Lung (tissue), 11 donors: ENCODE measurements at regions not wholly inside any gene's neighbourhood (a gene's known extent, or its start where the extent isn't known, plus 50 kb on each side); places are given as distances from the start of the nearest gene placed in this dataset.

Experiments
- ATAC-seq: fragments of 200-7000 bp; cut with Tn5 transposase; one replicate; pipeline ENCODE4 v1.9.1; 2020; ENCODE audit warnings: moderate number of reproducible peaks; ENCODE audit not compliant: insufficient read depth, low FRiP score
- DNase-seq, 3 donors: peaks; one replicate each; pipeline ENCODE4 v3.0.0-alpha.2; 2013 to 2017
- H3K27ac ChIP-seq, 2 donors: one replicate each; pipeline ENCODE4 v1.5.1; 2013; ENCODE audit warnings: mild to moderate bottlenecking in 2 of 2, moderate library complexity in 2 of 2, control low read depth in 1 of 2, inconsistent platforms in 1 of 2, low read depth in 1 of 2, low read length in 1 of 2
- H3K27me3 ChIP-seq, 3 donors: one replicate each; pipeline ENCODE4 v1.5.1; 2013; ENCODE audit warnings: low read length in 2 of 3; ENCODE audit not compliant: control insufficient read depth in 3 of 3, insufficient read depth in 3 of 3
- H3K36me3 ChIP-seq, 4 donors: one replicate each; pipeline ENCODE4 v1.5.1; 2013; ENCODE audit warnings: low read length in 4 of 4, mild to moderate bottlenecking in 1 of 4, moderate library complexity in 1 of 4; ENCODE audit not compliant: control insufficient read depth in 4 of 4, insufficient read depth in 4 of 4
- H3K4me1 ChIP-seq, 5 donors: one replicate each; pipeline ENCODE4 v1.5.1; 2013; ENCODE audit warnings: low read length in 5 of 5, mild to moderate bottlenecking in 2 of 5, moderate library complexity in 1 of 5; ENCODE audit not compliant: control insufficient read depth in 5 of 5, insufficient read depth in 5 of 5
- H3K4me3 ChIP-seq: one replicate; pipeline ENCODE4 v1.5.1; 2013; ENCODE audit warnings: mild to moderate bottlenecking, control low read depth, moderate library complexity
- H3K9ac ChIP-seq, 2 donors: one replicate each; pipeline ENCODE4 v1.5.1; 2013; ENCODE audit warnings: low read length in 2 of 2, control low read depth in 1 of 2; ENCODE audit not compliant: insufficient read depth in 1 of 2
- H3K9me3 ChIP-seq, 4 donors: one replicate each; pipeline ENCODE4 v1.5.1; 2013; ENCODE audit warnings: low read length in 3 of 4, mild to moderate bottlenecking in 1 of 4, moderate library complexity in 1 of 4; ENCODE audit not compliant: control insufficient read depth in 4 of 4, insufficient read depth in 3 of 4
- CTCF ChIP-seq: IDR thresholded peaks from 2 replicates; pipeline ENCODE4 v1.5.1; 2012; ENCODE audit warnings: mild to moderate bottlenecking; ENCODE audit errors: control extremely low read depth, extremely low read depth
- WGBS, 2 donors: extraction: QIAGEN DNeasy Blood & Tissue Kit; methylation state at CpG; one replicate each; pipeline ENCODE4 v1.1.7; 2013; 5-methylcytosine and 5-hydroxymethylcytosine counted together
- donor health status: control.
- donor health status: control.
- donor health status: Bipolar disorder and iron deficiency.
- donor health status: healthy.
- donor health status: DM: yes; HTN: yes; CAD: no.

- Histone ChIP-seq H3K36me3 (no peaks in the 10 kb centered on the region), H3K27me3 (no peaks in the 10 kb centered on the region), H3K4me3 (no peak overlapping the region), H3K27ac (no peak overlapping the region), H3K4me1 (no peaks in the 10 kb centered on the region), H3K9me3 (no peaks in the 10 kb centered on the region), H3K9ac (no peak overlapping the region)
- WGBS, 2 donors: 78 to 81% methylated on average over 1 of the region's 1 CpG
- ATAC-seq (no peak), DNase-seq (no peak)
- TF ChIP-seq CTCF: no peak
Observed at GRCh38 chr13:103328899-103329298, 262.7 kb upstream of the SLC10A2 start.

- H3K9ac ChIP-seq: no peak overlapping the region
- WGBS, 2 donors: 71 to 89% methylated on average over 2 of the region's 2 CpGs
- H3K27ac ChIP-seq: no peak overlapping the region
- TF ChIP-seq CTCF: no peak
- H3K27me3 ChIP-seq: no peaks in the 10 kb centered on the region
- DNase-seq (no peak), ATAC-seq (no peak)
- no peak overlapping the region for H3K4me3 ChIP-seq
- H3K4me1 ChIP-seq: no peaks in the 10 kb centered on the region
- H3K9me3 ChIP-seq: no peaks in the 10 kb centered on the region
- no peaks in the 10 kb centered on the region for H3K36me3 ChIP-seq
Observed at GRCh38 chr13:103326326-103326725, 260.1 kb upstream of the SLC10A2 start.

- no peaks in the 10 kb centered on the region for H3K9me3 ChIP-seq
- no peak for ATAC-seq
- no peaks in the 10 kb centered on the region for H3K4me1 ChIP-seq
- no peak overlapping the region for H3K4me3 ChIP-seq
- no peaks in the 10 kb centered on the region for H3K36me3 ChIP-seq
- no peak for TF ChIP-seq CTCF
- no peak overlapping the region for H3K9ac ChIP-seq
- no peaks in the 10 kb centered on the region for H3K27me3 ChIP-seq
- H3K27ac ChIP-seq: no peak overlapping the region
- no peak for DNase-seq
- WGBS, 2 donors: 46 to 89% methylated on average over 2 of the region's 2 CpGs
Observed at GRCh38 chr13:103325672-103326071, 259.5 kb upstream of the SLC10A2 start.

- ATAC-seq (no peak), DNase-seq (no peak)
- TF ChIP-seq CTCF: no peak
- Histone ChIP-seq H3K27me3 (no peaks in the 10 kb centered on the region), H3K36me3 (no peaks in the 10 kb centered on the region), H3K9me3 (no peaks in the 10 kb centered on the region), H3K4me1 (no peaks in the 10 kb centered on the region), H3K4me3 (no peak overlapping the region), H3K9ac (no peak overlapping the region), H3K27ac (no peak overlapping the region)
- WGBS, 2 donors: 47 to 73% methylated on average over 2 of the region's 2 CpGs
Observed at GRCh38 chr13:103324641-103325040, 258.4 kb upstream of the SLC10A2 start.
